Mesendoderm (in vitro differentiated cells): ENCODE measurements at regions not wholly inside any gene's neighbourhood (a gene's known extent, or its start where the extent isn't known, plus 50 kb on each side); places are given as distances from the start of the nearest gene placed in this dataset.

Experiments used
- DNase-seq: peaks from one replicate; pipeline ENCODE4 v3.0.0; 2013
- H2AK5ac ChIP-seq: 2 replicates; pipeline ENCODE4 v1.6.1; 2013; ENCODE audit warnings: low read length, inconsistent platforms
- H2BK120ac ChIP-seq: 2 replicates; pipeline ENCODE4 v1.6.1; 2013; ENCODE audit warnings: low read depth, mild to moderate bottlenecking, low read length, moderate library complexity, mixed read lengths
- H2BK15ac ChIP-seq: replicated peaks from 2 replicates; pipeline ENCODE4 v1.6.1; 2013; ENCODE audit warnings: low read depth, mild to moderate bottlenecking, moderate library complexity
- H2BK5ac ChIP-seq: 2 replicates; pipeline ENCODE4 v1.6.1; 2013; ENCODE audit warnings: low read length, inconsistent platforms
- H3K18ac ChIP-seq: 2 replicates; pipeline ENCODE4 v1.6.1; 2013; ENCODE audit warnings: mild to moderate bottlenecking, low read length, mixed read lengths
- H3K23ac ChIP-seq: one replicate; pipeline ENCODE4 v1.6.1; 2013; ENCODE audit warnings: low read length
- H3K27ac ChIP-seq: 2 replicates; pipeline ENCODE4 v1.5.1; 2013; ENCODE audit warnings: low read depth, mild to moderate bottlenecking, inconsistent platforms, low read length, moderate library complexity
- H3K27me3 ChIP-seq: 2 replicates; pipeline ENCODE4 v1.6.1; 2013; ENCODE audit warnings: low read length, control low read depth, mild to moderate bottlenecking, inconsistent platforms; ENCODE audit not compliant: insufficient read depth, poor library complexity
- H3K36me3 ChIP-seq: 2 replicates; pipeline ENCODE4 v1.6.1; 2013; ENCODE audit warnings: low read length, inconsistent platforms; ENCODE audit not compliant: control insufficient read depth, insufficient read depth
- H3K4ac ChIP-seq: one replicate; pipeline ENCODE4 v1.6.1; 2013; ENCODE audit warnings: low read depth, mild to moderate bottlenecking, low read length, moderate library complexity
- H3K4me1 ChIP-seq: 2 replicates; pipeline ENCODE4 v1.6.1; 2013; ENCODE audit warnings: low read depth, low read length, inconsistent platforms; ENCODE audit not compliant: control insufficient read depth
- H3K4me2 ChIP-seq: 2 replicates; pipeline ENCODE4 v1.6.1; 2013; ENCODE audit warnings: low read length
- H3K4me3 ChIP-seq: 2 replicates; pipeline ENCODE4 v1.5.1; 2013; ENCODE audit warnings: mild to moderate bottlenecking, low read length
- H3K56ac ChIP-seq: one replicate; pipeline ENCODE4 v1.6.1; 2013; ENCODE audit warnings: low read length
- H3K79me1 ChIP-seq: 2 replicates; pipeline ENCODE4 v1.6.1; 2013; ENCODE audit warnings: low read length, inconsistent platforms
- H3K79me2 ChIP-seq: 2 replicates; pipeline ENCODE4 v1.6.1; 2013; ENCODE audit warnings: mild to moderate bottlenecking, low read length; ENCODE audit not compliant: control insufficient read depth, insufficient read depth
- H3K9ac ChIP-seq: 2 replicates; pipeline ENCODE4 v1.6.1; 2013; ENCODE audit warnings: low read length, inconsistent platforms
- H4K5ac ChIP-seq: one replicate; pipeline ENCODE4 v1.6.1; 2013; ENCODE audit warnings: low read length
- H4K8ac ChIP-seq: one replicate; pipeline ENCODE4 v1.6.1; 2013; ENCODE audit warnings: low read depth, mild to moderate bottlenecking, control low read depth, low read length, moderate library complexity
- WGBS: extraction: QIAGEN DNeasy Blood & Tissue Kit; methylation state at CpG from one replicate; pipeline ENCODE4 v1.1.7; 2013; ENCODE audit warnings: low lambda C conversion rate, missing lambda C conversion rate; ENCODE audit not compliant: insufficient coverage; ENCODE audit errors: extremely low coverage; 5-methylcytosine and 5-hydroxymethylcytosine counted together

- no peaks in the 10 kb centered on the region for H3K36me3 ChIP-seq
These were observed 148.5 kb downstream of the ELOVL4 start for GRCh38 chr6:79798841-79799240.

GRCh38 chr6:79797912-79798311 is 149.4 kb downstream of the ELOVL4 start:
- WGBS = no CpG with 5 or more reads among the region's 2 CpGs
- no peak overlapping the region for H4K5ac ChIP-seq
- no peaks in the 10 kb centered on the region for H3K79me2 ChIP-seq

More at GRCh38 chr6:79798841-79799240, 148.5 kb downstream of the ELOVL4 start:
- H3K79me2 ChIP-seq = no peaks in the 10 kb centered on the region
- WGBS = no CpG with 5 or more reads among the region's 2 CpGs
- no peak for DNase-seq
- no peak overlapping the region for H3K23ac ChIP-seq
- no peak overlapping the region for H4K8ac ChIP-seq
- no peak overlapping the region for H3K4me3 ChIP-seq
- H3K4me2 ChIP-seq = no peak overlapping the region
- H2BK15ac ChIP-seq = no peak overlapping the region
- H2AK5ac ChIP-seq = no peak overlapping the region
- no peak overlapping the region for H3K4ac ChIP-seq
- H4K5ac ChIP-seq = no peak overlapping the region
- no peaks in the 10 kb centered on the region for H3K79me1 ChIP-seq
- H2BK120ac ChIP-seq = no peak overlapping the region
- H3K27ac ChIP-seq = no peak overlapping the region
- H3K18ac ChIP-seq = no peak overlapping the region
- H3K9ac ChIP-seq = no peak overlapping the region
- no peaks in the 10 kb centered on the region for H3K27me3 ChIP-seq
- no peaks in the 10 kb centered on the region for H3K4me1 ChIP-seq
- no peak overlapping the region for H2BK5ac ChIP-seq
- no peak overlapping the region for H3K56ac ChIP-seq

GRCh38 chr6:79797163-79797764 is 150.1 kb downstream of the ELOVL4 start:
- Histone ChIP-seq H3K18ac (no peak overlapping the region), H2BK5ac (no peak overlapping the region), H4K8ac (no peak overlapping the region), H3K56ac (no peak overlapping the region), H2BK120ac (no peak overlapping the region), H3K23ac (no peak overlapping the region), H3K4me2 (no peak overlapping the region), H3K4me3 (no peak overlapping the region), H4K5ac (no peak overlapping the region), H3K4me1 (no peaks in the 10 kb centered on the region), H2BK15ac (no peak overlapping the region), H2AK5ac (no peak overlapping the region), H3K4ac (no peak overlapping the region), H3K36me3 (no peaks in the 10 kb centered on the region), H3K79me2 (no peaks in the 10 kb centered on the region), H3K27me3 (no peaks in the 10 kb centered on the region), H3K27ac (no peak overlapping the region), H3K79me1 (no peaks in the 10 kb centered on the region), H3K9ac (no peak overlapping the region)
- DNase-seq = no peak
- WGBS = no CpG with 5 or more reads among the region's 3 CpGs

More at GRCh38 chr6:79797912-79798311, 149.4 kb downstream of the ELOVL4 start:
- no peaks in the 10 kb centered on the region for H3K36me3 ChIP-seq
- no peaks in the 10 kb centered on the region for H3K4me1 ChIP-seq
- no peak overlapping the region for H3K4ac ChIP-seq
- H3K4me3 ChIP-seq = no peak overlapping the region
- H2BK15ac ChIP-seq = no peak overlapping the region
- H3K23ac ChIP-seq = no peak overlapping the region
- no peak for DNase-seq
- no peak overlapping the region for H4K8ac ChIP-seq
- no peak overlapping the region for H2AK5ac ChIP-seq
- no peaks in the 10 kb centered on the region for H3K27me3 ChIP-seq
- H3K4me2 ChIP-seq = no peak overlapping the region
- no peaks in the 10 kb centered on the region for H3K79me1 ChIP-seq
- H3K18ac ChIP-seq = no peak overlapping the region
- no peak overlapping the region for H3K27ac ChIP-seq
- no peak overlapping the region for H2BK120ac ChIP-seq
- H2BK5ac ChIP-seq = no peak overlapping the region
- no peak overlapping the region for H3K56ac ChIP-seq
- H3K9ac ChIP-seq = no peak overlapping the region

GRCh38 chr6:79796197-79796596 is 151.2 kb downstream of the ELOVL4 start:
- Histone ChIP-seq H3K9ac (no peak overlapping the region), H3K23ac (no peak overlapping the region), H3K18ac (no peak overlapping the region), H2BK120ac (no peak overlapping the region), H3K79me2 (no peaks in the 10 kb centered on the region), H3K4me2 (no peak overlapping the region), H3K4ac (no peak overlapping the region), H2BK15ac (no peak overlapping the region), H4K5ac (no peak overlapping the region), H2AK5ac (no peak overlapping the region), H2BK5ac (no peak overlapping the region), H4K8ac (no peak overlapping the region), H3K79me1 (no peaks in the 10 kb centered on the region), H3K4me1 (no peaks in the 10 kb centered on the region), H3K4me3 (no peak overlapping the region), H3K36me3 (no peaks in the 10 kb centered on the region), H3K56ac (no peak overlapping the region), H3K27me3 (no peaks in the 10 kb centered on the region), H3K27ac (no peak overlapping the region)
- no CpG with 5 or more reads among the region's 2 CpGs for WGBS
- DNase-seq = no peak

- H3K27me3 ChIP-seq = no peaks in the 10 kb centered on the region
- no peak overlapping the region for H4K5ac ChIP-seq
- H2BK120ac ChIP-seq = no peak overlapping the region
- no peak overlapping the region for H3K9ac ChIP-seq
- no peak overlapping the region for H3K4me2 ChIP-seq
- no peak overlapping the region for H2BK15ac ChIP-seq
- WGBS = no CpG with 5 or more reads among the region's 5 CpGs
- no peak overlapping the region for H3K23ac ChIP-seq
- no peak overlapping the region for H3K4ac ChIP-seq
- H3K79me1 ChIP-seq = no peaks in the 10 kb centered on the region
- no peak for DNase-seq
- no peaks in the 10 kb centered on the region for H3K4me1 ChIP-seq
- H3K79me2 ChIP-seq = no peaks in the 10 kb centered on the region
- H3K4me3 ChIP-seq = no peak overlapping the region
- H2AK5ac ChIP-seq = no peak overlapping the region
- no peak overlapping the region for H3K56ac ChIP-seq
- H3K27ac ChIP-seq = no peak overlapping the region
- no peak overlapping the region for H4K8ac ChIP-seq
- no peaks in the 10 kb centered on the region for H3K36me3 ChIP-seq
- H2BK5ac ChIP-seq = no peak overlapping the region
- H3K18ac ChIP-seq = no peak overlapping the region
These were observed 157.5 kb downstream of the ELOVL4 start for GRCh38 chr6:79789896-79790295.

- no peak overlapping the region for H4K8ac ChIP-seq
- H2AK5ac ChIP-seq = no peak overlapping the region
- H3K36me3 ChIP-seq = no peaks in the 10 kb centered on the region
- no CpG with 5 or more reads among the region's 1 CpG for WGBS
- H3K18ac ChIP-seq = no peak overlapping the region
- H3K79me2 ChIP-seq = no peaks in the 10 kb centered on the region
- H4K5ac ChIP-seq = no peak overlapping the region
- no peak overlapping the region for H3K23ac ChIP-seq
- H3K4me1 ChIP-seq = no peaks in the 10 kb centered on the region
- H2BK5ac ChIP-seq = no peak overlapping the region
- no peak overlapping the region for H3K4ac ChIP-seq
- no peak overlapping the region for H3K56ac ChIP-seq
- no peaks in the 10 kb centered on the region for H3K79me1 ChIP-seq
- no peak overlapping the region for H3K27ac ChIP-seq
- H2BK120ac ChIP-seq = no peak overlapping the region
- no peak for DNase-seq
- no peaks in the 10 kb centered on the region for H3K27me3 ChIP-seq
- H2BK15ac ChIP-seq = no peak overlapping the region
- H3K4me2 ChIP-seq = no peak overlapping the region
- H3K9ac ChIP-seq = no peak overlapping the region
- no peak overlapping the region for H3K4me3 ChIP-seq
These were observed 157.6 kb downstream of the SH3BGRL2 start for GRCh38 chr6:79788756-79789155.
